ENCODE measurements at regions not wholly inside any gene's neighbourhood (a gene's known extent, or its start where the extent isn't known, plus 50 kb on each side); places are given as distances from the start of the nearest gene placed in this dataset.

GRCh38 chr5:120934031-120934430 lies 469.9 kb downstream of the PRR16 start:
- TF ChIP-seq JUN (IDR thresholded peaks at IDR 0.05): no peak
- no peak for TF ChIP-seq PHF8 (IDR thresholded peaks at IDR 0.05; ENCODE audit: borderline replicate concordance, low read depth)
- TF ChIP-seq HOXA7 (CRISPR knock-in tag; IDR thresholded peaks at IDR 0.05): no peak
- TF ChIP-seq CBX8 (IDR thresholded peaks at IDR 0.05): no peak
- no peak for TF ChIP-seq EP300 (IDR thresholded peaks at IDR 0.05)
- TF ChIP-seq, protein P1, sequence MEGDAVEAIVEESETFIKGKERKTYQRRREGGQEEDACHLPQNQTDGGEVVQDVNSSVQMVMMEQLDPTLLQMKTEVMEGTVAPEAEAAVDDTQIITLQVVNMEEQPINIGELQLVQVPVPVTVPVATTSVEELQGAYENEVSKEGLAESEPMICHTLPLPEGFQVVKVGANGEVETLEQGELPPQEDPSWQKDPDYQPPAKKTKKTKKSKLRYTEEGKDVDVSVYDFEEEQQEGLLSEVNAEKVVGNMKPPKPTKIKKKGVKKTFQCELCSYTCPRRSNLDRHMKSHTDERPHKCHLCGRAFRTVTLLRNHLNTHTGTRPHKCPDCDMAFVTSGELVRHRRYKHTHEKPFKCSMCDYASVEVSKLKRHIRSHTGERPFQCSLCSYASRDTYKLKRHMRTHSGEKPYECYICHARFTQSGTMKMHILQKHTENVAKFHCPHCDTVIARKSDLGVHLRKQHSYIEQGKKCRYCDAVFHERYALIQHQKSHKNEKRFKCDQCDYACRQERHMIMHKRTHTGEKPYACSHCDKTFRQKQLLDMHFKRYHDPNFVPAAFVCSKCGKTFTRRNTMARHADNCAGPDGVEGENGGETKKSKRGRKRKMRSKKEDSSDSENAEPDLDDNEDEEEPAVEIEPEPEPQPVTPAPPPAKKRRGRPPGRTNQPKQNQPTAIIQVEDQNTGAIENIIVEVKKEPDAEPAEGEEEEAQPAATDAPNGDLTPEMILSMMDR (IDR thresholded peaks at IDR 0.05): no peak
- TF ChIP-seq POLR2A (IDR thresholded peaks at IDR 0.05; ENCODE audit: low read length): no peak
- TF ChIP-seq FOXS1 (CRISPR knock-in tag; IDR thresholded peaks at IDR 0.05): no peak
